ENCODE measurements at regions not wholly inside any gene's neighbourhood (a gene's known extent, or its start where the extent isn't known, plus 50 kb on each side); places are given as distances from the start of the nearest gene placed in this dataset.
A peak's percentile ranks its signal among the peaks of the same experiment; 100 is the strongest.

DNA sequence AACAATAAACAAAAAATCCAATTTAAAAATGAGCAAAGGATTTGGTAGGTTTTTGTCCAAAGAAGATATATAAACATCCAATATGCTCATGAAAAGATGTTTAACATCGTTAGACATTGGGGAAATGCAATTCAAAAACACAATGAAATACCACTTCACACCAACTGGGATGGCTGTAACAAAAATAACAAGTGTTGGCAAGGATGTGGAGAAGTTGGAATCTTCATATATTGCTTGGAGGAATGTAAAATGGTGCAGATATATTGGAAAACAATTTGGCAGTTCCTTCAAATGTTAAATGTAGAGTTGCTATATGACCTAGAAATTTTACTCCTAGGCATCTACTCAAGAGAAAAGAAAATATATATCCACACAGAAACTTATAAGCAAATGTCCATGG lies 224.3 kb downstream of the AUH start:
- intact Hi-C loops (cut with DNase I) = loop anchor here (5.0 kb wide), 1 partner anchor 1055 kb away; no protein-coding TSS in a partner anchor
- ATAC-seq = no peak
- no peak for DNase-seq (ENCODE audit: low spot score)

DNA sequence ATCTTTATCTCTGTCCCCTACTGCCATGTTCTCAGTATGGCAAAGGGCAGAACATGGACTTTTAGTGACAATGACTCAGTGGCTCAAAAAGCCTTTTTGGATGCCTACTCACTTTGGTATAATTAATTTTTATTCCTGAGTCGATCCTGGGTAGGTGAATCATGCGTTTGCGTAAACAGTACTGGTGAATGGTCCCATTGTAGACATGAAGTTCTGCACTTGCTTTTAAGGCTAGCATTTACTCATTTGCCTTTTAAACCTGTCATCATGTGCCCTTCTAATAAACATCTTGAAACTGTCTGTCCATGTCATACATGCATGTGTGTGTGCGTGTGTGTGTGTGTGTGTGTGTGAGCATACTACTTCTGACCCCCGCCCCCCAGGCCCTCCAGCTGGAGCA lies 223.0 kb downstream of the AUH start:
- intact Hi-C loops (cut with DNase I) = loop anchor here (5.0 kb wide), 1 partner anchor 1056 kb away; no protein-coding TSS in a partner anchor
- ATAC-seq (no peak), DNase-seq (ENCODE audit: low spot score) (no peak)

DNA sequence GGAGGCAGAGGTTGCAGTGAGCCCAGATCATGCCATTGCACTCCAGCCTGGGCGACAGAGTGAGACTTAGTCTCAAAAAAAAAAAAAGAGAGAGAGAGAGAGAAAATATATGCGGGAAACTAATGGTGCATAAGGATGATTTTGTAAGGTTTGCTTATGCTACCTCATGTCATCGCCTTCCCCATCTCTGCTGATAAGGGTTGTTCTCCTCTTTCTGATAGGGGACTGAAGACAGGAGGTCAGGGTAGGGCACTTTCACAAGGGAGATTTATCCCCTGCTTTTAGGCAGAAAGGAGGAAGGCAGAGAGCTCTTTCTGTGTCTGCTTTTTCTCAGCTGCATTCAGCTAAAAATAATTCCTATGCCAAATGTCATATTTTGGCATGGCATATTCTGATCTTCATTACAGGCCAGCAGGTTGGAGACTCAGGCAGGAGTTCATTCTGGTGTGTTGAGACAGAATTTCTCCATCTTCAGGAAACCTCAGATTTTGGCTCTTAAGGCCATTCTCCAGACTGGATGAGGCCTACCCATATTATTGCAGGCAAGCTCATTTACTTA lies 220.2 kb downstream of the AUH start:
- no peak for ATAC-seq

DNA sequence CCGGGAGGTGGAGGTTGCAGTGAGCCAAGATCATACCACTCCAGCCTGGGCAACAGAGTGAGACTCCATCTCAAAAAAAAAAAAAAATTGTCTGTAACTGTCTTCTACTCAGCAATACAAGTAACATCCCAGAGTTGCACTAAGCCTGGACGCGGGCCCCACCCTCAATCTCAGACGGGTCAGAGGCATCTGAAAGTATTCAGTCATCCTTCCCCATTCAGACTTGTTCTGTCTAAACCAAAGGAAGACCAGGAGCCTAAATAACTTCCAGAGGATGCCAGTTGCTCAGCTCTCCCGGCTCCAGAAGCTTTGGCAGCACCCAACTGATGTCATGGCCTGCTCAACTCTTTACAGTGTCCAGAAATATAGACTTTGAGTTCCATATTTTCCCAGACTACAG lies 218.6 kb downstream of the AUH start:
- ATAC-seq (no peak), DNase-seq (ENCODE audit: low spot score) (no peak)
- intact Hi-C loops (cut with DNase I) = no loop called here

More for the DNA sequence above, 220.2 kb downstream of the AUH start:
- intact Hi-C loops (cut with DNase I) = no loop called here
- DNase-seq (ENCODE audit: low spot score) = no peak

DNA sequence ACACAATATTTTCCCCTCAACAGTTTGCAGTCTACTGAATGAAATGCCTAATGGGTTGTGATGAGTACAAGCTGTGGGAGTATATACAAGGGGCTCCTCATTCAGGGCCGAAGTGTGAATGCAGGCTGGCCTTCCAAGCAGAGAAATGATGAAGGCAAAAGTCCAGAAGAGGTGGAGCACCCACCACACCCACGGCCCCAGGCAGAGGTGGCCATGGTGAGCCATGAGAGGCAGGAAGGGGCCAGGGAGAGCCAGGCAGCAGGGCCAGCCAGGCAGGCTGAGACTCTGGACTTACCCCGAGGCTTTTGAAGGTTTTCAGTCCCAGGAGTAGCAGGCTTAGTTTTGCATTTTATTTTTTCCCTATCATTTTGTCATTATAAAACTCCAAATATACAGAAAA lies 218.1 kb downstream of the AUH start:
- intact Hi-C loops (cut with DNase I) = no loop called here
- DNase-seq (ENCODE audit: low spot score) (no peak), ATAC-seq (no peak)

DNA sequence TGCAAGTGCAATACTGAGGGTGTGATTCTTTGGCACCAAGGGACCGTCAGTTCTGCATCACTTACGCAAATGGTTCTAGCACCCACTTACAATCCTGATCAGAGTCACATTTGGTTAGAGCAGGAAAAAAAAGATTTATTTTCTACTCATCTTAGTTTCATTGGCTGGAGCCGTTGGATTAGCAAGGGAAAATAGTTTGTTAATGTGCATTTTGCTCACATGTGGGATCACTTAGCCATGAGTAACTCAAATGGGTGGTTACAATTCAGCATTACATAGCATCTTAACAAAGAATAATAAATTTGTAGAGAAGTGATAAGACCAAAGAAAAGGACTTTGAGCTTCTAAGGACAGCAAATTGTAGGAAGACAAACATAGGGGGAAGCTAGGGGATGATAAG lies 216.9 kb downstream of the AUH start:
- DNase-seq (ENCODE audit: low spot score) = no peak
- intact Hi-C loops (cut with DNase I) = no loop called here
- ATAC-seq = no peak

DNA sequence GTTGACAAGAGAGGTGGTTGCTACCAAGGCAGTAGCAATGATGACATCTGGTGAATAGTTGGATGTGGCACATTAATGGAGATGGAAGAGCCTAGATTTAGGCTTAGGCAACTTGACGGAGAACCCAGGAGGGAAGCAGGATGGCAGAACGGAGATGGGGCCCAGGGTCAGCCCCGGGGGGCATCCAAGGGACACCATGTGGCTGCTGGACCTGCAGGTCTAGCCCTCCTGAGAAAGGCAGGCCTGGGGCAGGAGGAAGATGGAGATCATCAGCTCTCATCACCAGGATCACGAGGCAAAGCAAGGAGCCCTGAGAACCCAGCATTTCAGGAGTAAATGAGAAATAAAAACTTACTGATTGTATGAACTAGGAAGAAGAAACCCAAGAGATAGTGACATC lies 216.2 kb downstream of the AUH start:
- ATAC-seq (no peak), DNase-seq (ENCODE audit: low spot score) (no peak)
- intact Hi-C loops (cut with DNase I) = no loop called here

DNA sequence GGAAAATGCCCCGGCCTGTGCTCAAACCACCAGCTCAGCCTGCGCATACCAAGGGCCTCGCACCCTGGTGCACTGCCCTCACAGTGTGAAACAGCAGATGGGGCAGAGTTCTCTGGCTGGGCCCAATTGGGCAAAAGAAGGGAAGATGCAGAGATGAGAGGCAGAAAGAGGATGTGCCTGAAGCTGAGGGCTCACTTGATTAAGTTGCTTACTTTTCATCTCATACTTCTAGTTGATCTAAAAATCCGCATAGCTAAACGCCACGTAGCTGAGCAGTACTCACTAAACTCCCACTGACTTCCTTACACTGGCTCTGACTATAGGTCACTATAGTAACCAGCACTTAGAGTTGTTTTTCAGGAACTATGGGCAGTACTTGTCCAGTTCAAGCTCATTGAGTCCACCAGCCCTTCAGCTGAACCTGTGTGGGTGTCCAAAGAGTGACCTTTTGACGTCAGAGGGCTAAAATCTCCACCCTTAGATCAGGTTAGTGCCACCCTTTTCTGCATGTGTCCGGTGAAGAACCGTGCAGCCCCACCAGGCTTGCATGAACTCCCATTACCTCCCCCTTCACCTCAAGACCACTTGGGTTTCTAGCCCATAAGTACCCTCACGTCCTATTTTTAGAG lies 215.2 kb downstream of the AUH start:
- intact Hi-C loops (cut with DNase I) = no loop called here
- no peak for DNase-seq (ENCODE audit: low spot score)
- ATAC-seq = peak; percentile 38

DNA sequence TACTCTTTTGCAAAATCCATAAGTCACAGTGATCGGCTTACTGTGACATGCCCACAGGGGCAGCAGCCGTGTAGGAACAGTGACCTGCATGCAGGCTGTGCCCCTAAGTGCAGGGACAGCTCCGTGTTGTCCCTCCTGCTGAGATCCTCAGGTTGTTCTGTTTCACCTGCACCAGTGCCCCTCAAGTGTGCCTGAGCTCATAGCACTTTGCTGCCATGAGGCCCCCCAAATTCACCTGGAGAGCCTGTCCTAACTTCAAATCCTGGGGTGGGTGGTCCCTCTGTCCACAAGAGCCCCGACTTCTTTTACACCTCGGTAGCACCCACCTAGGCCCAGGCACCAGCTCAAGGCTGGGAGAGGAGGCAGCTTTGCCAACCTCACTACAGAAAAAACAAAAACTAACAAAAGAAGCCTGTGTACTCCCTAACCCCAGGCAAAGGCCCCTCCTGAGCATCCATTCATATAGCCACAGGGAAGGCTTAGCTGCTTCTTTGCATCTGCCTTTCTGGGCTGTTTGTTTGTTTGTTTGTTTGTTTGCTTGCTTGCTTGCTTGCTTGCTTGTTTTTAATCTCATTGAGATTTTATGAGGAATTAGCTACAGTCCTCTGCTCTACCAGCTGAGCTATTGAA lies 214.5 kb downstream of the AUH start:
- ATAC-seq (no peak), DNase-seq (ENCODE audit: low spot score) (no peak)
- intact Hi-C loops (cut with DNase I) = no loop called here

DNA sequence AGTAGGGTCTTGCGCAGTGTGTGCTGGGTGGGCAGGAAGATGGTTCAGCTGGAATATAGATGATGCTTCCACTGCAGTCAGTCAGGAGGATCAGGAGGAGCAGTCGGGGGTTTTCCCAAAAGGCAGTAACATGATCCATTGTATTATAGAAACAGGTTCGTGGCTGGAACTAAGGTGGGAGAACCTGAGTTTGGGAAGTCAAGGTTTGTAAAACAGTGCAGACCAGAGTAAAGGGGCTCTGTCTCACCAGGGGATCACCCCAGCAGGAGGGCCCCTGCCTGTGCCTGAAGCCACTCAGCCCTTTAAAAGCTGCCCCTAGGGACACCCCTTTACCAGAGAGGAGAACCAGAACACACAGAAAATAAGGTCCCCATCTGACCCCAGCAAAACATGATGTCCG lies 213.4 kb downstream of the AUH start:
- intact Hi-C loops (cut with DNase I) = no loop called here
- no peak for ATAC-seq

DNA sequence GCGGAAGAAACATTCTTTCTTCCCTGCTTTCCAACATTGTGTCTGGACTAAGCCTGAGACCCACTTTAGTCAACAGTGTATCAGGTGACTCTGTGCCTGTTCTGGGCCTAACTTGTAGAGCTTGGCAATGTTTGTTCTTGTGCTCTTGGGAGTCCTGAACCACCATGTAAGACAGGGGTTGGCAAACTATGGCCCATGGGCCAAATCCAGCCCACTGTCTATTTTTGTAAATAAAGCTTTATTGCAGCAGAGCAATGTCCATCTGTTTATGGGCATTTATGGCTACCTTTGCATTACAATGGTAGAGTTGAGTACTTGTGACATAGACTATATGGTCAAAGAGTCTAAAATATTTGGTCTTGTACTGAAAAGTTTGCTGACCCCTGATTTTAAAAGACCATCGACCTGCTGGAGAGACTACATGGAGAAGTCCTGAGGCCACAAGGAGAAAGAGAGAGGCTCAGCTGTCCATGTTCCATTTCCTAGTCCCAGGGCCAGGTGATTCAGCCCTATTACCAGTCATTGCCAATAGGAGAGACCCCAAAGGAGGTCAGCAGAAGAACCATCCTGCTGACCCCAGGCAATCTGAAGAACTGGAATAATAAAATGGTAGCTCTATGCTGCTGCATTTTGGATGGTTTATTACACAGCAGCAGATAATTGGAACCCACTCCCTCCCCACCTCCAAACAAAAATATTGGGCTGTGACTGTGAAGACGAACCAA lies 211.3 kb downstream of the AUH start:
- intact Hi-C loops (cut with DNase I) = no loop called here
- DNase-seq (ENCODE audit: low spot score) (no peak), ATAC-seq (no peak)

More for the DNA sequence above, 213.4 kb downstream of the AUH start:
- DNase-seq (ENCODE audit: low spot score) = no peak

DNA sequence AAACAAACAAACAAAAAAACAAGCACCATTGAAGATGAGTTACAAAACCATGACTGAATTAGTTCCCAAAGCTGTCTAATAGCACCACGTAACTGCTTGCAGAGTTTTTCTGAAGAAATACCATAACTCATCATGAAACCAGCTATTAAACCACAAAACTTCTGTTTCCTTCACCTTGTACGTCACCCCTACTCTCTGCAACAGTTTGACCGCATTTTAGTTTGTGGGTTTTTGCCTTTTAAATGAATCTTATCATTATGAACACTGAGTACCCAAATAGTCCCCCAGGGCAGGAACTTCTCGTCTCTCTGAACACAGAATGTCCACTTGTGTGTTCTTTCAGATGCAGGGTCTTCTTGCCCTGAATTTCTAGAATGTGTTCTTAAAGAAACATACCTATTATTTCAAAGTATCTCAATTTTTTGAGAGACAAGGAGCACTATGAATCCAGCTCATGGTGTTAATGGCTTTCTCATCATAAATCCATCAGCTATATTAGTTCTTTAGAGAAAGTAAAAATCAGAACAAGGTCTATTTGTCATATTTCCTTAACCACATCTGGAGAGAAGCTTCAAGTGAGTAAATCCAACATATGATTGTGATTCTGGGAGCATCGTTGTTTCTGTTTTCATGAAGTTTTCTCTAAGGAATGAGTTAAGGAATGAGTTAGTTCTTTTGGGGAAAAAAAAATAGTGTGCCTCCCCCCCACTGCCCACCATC lies 210.6 kb downstream of the AUH start:
- intact Hi-C loops (cut with DNase I) = no loop called here
- ATAC-seq = peak; percentile 91
- DNase-seq (ENCODE audit: low spot score) = no peak

DNA sequence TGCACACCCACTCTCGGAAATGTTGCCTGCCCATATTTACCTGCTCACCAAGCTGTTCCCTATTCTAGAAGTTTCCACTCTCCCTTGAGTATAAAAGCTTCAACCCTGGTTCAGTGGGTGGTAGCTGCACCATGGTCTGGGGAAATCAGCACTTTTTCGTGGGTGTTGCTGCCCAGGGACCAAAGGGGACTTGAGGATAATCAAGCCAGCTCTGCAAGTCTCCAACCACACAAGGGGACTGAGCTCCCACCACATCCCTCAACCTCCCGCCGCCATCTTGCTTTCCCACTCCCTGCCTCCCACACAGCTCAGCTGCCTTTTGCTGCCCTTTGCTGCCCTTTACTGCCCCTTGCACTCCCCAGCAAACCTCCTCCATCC lies 210.0 kb downstream of the AUH start:
- DNase-seq (ENCODE audit: low spot score) (no peak), ATAC-seq (no peak)
- intact Hi-C loops (cut with DNase I) = no loop called here

DNA sequence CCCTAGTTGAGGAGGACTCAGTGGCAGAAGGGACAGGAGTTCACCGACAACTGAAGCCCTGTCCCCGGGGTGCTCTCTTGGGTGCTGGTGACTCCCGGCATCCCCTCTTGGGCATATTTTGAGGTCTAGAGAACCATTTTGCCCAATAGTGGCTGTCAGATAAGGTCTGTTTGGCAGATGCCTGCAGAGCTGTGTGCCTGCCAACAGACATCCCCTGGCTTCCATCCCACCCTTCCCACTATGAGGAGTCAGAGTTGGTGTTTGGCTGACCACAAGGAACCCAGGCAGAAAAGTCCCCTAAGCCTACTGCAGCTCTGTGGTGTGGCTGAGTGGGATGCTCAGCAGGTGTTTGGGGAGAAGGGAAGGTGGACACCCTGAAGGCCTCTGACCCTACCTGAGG lies 207.0 kb downstream of the AUH start:
- ATAC-seq (no peak), DNase-seq (ENCODE audit: low spot score) (no peak)
- intact Hi-C loops (cut with DNase I) = no loop called here

DNA sequence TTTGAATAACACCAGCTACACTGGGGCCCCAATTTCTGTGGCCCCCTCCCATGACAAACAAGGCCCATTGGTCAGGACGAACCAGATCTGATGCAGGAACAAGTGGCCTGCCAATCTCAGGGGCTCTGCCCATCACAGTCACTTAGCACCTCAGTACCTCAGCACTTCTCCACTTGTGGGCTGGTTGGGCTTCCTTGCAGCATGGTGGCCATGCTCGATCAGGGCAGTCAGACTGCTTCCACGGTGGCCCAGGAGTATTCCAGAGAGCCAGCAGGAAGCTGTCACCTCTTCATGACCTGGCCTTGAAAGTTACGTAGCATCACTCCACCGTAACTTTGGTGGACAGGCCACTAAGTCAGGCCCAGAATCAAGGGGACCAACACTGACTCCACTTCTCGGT lies 206.5 kb downstream of the AUH start:
- DNase-seq (ENCODE audit: low spot score) (no peak), ATAC-seq (no peak)
- intact Hi-C loops (cut with DNase I) = no loop called here

DNA sequence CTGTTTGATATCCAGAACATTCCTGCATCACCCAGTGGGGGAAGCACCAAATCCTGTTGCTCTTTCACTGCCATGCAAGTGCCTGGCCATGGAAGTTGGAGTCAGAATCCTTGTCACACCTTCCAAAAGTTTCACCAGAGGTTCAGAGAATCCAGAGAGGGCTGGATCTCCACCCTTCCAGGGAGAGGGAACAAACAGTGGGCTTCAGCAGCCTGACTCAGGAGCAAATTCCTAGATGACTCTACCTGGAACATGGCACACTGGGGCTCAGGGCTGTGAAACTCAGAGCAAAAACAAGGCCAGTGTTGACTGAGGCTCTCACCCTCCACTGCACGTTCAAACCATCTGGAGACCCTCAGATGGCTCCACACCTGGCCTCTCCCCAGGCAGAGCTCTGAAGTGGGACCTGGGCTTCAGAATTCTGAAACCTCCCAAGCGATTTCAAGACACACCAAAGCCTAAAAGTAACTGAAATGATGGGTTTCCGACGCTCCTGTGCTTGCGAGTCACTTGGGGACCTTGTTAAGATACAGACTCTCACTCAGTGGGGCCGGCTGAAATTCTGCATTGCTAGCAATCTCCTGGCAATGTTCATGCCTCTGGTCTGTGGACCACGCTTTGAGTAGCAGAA lies 205.9 kb downstream of the AUH start:
- no peak for ATAC-seq
- DNase-seq (ENCODE audit: low spot score) = no peak
- intact Hi-C loops (cut with DNase I) = no loop called here

DNA sequence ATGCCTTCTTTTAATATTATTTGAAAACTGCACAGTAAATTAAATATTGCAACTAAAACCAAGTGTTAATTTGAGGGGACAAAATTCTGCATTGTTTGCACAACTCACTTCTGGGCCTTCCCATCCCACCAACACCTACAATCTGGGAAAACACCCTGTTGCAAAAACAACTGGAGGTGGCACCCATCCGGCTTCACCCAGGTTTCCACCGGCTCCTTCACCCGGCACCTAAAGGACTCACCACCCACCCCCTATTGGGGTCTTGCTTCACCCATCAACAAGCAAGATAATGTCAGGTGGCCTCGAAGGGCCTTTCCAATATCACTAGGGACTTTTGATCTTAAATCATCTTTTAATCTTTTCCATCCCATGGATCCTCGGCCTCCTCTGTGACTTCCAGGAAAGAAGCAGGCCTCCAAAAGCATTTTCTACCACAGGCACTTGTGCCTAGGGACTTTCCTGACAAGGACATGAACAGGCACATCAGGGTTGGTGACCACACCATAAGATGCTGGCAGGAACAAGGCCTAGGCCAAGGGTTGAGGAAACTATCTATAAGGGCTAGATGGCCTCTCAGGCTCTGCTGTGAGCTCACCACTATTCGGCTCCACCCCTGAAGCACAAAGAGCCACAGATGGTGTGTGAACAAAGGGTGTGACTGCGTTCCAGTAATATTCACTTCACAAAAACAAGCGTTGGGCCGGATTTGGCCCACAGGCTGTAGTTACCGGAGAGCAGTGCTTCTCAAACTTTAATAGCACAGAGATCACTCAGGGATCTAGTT lies 205.1 kb downstream of the AUH start:
- intact Hi-C loops (cut with DNase I) = no loop called here
- DNase-seq (ENCODE audit: low spot score) (no peak), ATAC-seq (no peak)

DNA sequence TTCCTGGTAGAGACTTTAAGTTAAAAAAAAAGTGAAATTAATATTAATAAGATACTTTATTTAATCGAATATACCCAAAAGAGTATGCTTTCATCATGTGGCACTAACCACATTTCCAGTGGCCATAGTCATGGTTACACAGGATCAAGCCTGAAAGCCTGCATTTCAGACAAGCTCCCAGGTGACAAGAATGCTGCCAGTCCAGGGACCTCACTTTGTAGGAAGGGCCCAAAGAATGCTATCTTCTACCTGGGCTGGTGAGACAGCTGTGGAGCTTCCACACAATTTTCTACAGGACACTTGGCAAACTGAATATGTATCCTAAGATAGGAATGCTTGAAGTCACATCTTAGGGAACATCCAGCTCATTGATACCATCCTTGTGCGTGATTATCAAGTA lies 203.8 kb downstream of the AUH start:
- intact Hi-C loops (cut with DNase I) = no loop called here
- ATAC-seq (no peak), DNase-seq (ENCODE audit: low spot score) (no peak)

Measured in sciatic nerve (tissue), 2 donors.